Esophagus muscularis mucosa (tissue), 4 donors: ENCODE measurements at regions not wholly inside any gene's neighbourhood (a gene's known extent, or its start where the extent isn't known, plus 50 kb on each side); places are given as distances from the start of the nearest gene placed in this dataset.
"Not testable (repeated sequence)": the region's sequence is repeated elsewhere in the genome, so short reads cannot be mapped to it uniquely, and the experiment has no call there.

Source experiments
- DNase-seq: peaks from one replicate; pipeline ENCODE4 v3.0.0-alpha.2; 2017; ENCODE audit errors: extremely low spot score
- H3K27ac ChIP-seq, 4 donors: fragments of 200-600 bp; sonication (generic); replicated peaks in 1 of 4; 1 replicate in 3 of 4; 2 replicates in 1 of 4; pipeline ENCODE4 v1.5.1; 2016 to 2019; ENCODE audit warnings: mild to moderate bottlenecking in 1 of 4
- H3K27me3 ChIP-seq, 4 donors: fragments of 200-600 bp; sonication (generic); one replicate each; pipeline versions ENCODE4 v1.5.1 to v1.6.0; 2016 to 2019
- H3K36me3 ChIP-seq, 4 donors: fragments of 200-600 bp; sonication (generic); one replicate each; pipeline ENCODE4 v1.5.1; 2016 to 2019
- H3K4me1 ChIP-seq, 4 donors: fragments of 200-600 bp; sonication (generic); one replicate each; pipeline ENCODE4 v1.5.1; 2016 to 2019
- H3K4me3 ChIP-seq, 4 donors: fragments of 200-600 bp; sonication (generic); 1 replicate in 2 of 4; 2 replicates in 2 of 4; pipeline ENCODE4 v1.5.1; 2016 to 2019; ENCODE audit warnings: mild to moderate bottlenecking in 4 of 4, moderate library complexity in 1 of 4
- H3K9me3 ChIP-seq, 4 donors: fragments of 200-600 bp; sonication (generic); 1 replicate in 3 of 4; 2 replicates in 1 of 4; pipeline ENCODE4 v1.5.1; 2016 to 2019
- EP300 ChIP-seq: sonication (generic); formaldehyde crosslinking; IDR thresholded peaks from one replicate; pipeline ENCODE4 v1.6.1; 2017; ENCODE audit warnings: antibody characterized with exemption
- POLR2A ChIP-seq: fragments of 450-650 bp; IDR thresholded peaks from one replicate; pipeline ENCODE4 v1.6.1; 2017; ENCODE audit warnings: antibody characterized with exemption, moderate library complexity, mild to moderate bottlenecking, low read depth
- POLR2AphosphoS5 ChIP-seq, 2 donors: sonication (generic); formaldehyde crosslinking; IDR thresholded peaks; one replicate each; pipeline ENCODE4 v1.6.1; 2017; ENCODE audit warnings: antibody characterized with exemption in 2 of 2
- WGBS: methylation state at CpG from one replicate; pipeline ENCODE4 v1.1.5; 2018; 5-methylcytosine and 5-hydroxymethylcytosine counted together
- intact Hi-C: fragments of 100-400 bp; cut with DNase I; formaldehyde crosslinking; loops from one replicate; pipeline ENCODE4 v1.15.1; 2023
- TF ChIP-seq, protein P1 (sequence below), 3 experiments: fragments of 200-600 bp in 2 of 3; fragments of 450-650 bp in 1 of 3; sonication (generic) in 2 of 3; IDR thresholded peaks; one replicate each; pipeline ENCODE4 v1.5.1; 2017 to 2019; ENCODE audit warnings: antibody characterized with exemption in 3 of 3, mild to moderate bottlenecking in 2 of 3, moderate library complexity in 1 of 3

DNA sequence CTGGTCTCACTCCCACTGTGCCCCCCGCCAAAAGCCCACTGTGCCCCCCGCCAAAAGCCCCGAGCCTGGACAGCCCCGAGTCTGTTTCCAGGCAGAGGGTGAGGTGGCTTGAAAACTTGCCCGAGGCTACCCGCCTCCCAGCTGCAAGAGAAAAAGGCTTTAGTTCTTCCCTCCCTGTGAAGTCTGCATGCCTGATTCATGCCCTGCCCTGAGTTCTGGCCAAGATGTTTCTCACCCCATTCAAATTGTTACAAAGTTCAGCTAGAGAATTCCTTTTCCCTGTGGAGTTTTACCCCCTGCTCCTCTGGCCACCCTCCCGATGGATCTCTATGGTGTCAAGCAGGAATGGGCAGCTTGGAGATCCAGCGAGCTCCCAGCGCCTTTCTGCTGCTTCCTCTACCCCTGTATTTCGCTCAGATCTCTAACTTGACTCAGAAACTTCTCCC lies 298.8 kb upstream of the MAP3K7 start:
- H3K9me3 ChIP-seq: peaks cover 0 to 8% (median 5%) of the 10 kb centered on the region in 4 donors

DNA sequence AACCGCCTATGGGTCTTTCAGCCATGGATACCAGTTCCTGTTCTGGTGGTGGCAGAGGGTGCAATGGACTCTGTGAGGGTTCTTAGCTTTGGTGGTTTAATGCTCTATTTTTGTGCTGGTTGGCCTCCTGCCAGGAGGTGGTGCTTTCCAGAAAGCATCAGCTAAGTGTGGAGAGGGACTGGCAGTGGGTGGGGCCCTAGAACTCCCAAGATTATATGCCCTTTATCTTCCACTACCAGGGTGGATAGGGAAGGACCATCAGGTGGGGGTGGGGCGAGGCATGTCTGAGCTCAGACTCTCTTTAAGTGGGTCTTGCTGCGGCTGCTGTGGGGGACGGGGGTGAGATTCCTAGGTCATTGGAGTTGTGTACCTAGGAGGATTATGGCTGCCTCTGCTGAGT lies 298.3 kb upstream of the MAP3K7 start:
- WGBS: 86% methylated on average over 1 of the region's 4 CpGs
- H3K27me3 ChIP-seq, H3K4me1 ChIP-seq, H3K9me3 ChIP-seq, intact Hi-C loops, DNase-seq, H3K27ac ChIP-seq, H3K4me3 ChIP-seq, H3K36me3 ChIP-seq: not testable (repeated sequence)

More for the DNA sequence above, 298.8 kb upstream of the MAP3K7 start:
- no peaks in the 10 kb centered on the region for H3K27me3 ChIP-seq
- no peak overlapping the region for H3K4me3 ChIP-seq
- intact Hi-C loops: no loop called here
- H3K4me1 ChIP-seq: no peaks in the 10 kb centered on the region
- DNase-seq: no peak
- WGBS: 93% methylated on average over 9 of the region's 10 CpGs
- H3K27ac ChIP-seq: no peak overlapping the region
- TF ChIP-seq EP300 (no peak), POLR2A (no peak), POLR2AphosphoS5 (IDR thresholded peaks at IDR 0.05) (no peak)
- TF ChIP-seq, protein P1, sequence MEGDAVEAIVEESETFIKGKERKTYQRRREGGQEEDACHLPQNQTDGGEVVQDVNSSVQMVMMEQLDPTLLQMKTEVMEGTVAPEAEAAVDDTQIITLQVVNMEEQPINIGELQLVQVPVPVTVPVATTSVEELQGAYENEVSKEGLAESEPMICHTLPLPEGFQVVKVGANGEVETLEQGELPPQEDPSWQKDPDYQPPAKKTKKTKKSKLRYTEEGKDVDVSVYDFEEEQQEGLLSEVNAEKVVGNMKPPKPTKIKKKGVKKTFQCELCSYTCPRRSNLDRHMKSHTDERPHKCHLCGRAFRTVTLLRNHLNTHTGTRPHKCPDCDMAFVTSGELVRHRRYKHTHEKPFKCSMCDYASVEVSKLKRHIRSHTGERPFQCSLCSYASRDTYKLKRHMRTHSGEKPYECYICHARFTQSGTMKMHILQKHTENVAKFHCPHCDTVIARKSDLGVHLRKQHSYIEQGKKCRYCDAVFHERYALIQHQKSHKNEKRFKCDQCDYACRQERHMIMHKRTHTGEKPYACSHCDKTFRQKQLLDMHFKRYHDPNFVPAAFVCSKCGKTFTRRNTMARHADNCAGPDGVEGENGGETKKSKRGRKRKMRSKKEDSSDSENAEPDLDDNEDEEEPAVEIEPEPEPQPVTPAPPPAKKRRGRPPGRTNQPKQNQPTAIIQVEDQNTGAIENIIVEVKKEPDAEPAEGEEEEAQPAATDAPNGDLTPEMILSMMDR (IDR thresholded peaks at IDR 0.05): no peak
- H3K36me3 ChIP-seq: no peaks in the 10 kb centered on the region

DNA sequence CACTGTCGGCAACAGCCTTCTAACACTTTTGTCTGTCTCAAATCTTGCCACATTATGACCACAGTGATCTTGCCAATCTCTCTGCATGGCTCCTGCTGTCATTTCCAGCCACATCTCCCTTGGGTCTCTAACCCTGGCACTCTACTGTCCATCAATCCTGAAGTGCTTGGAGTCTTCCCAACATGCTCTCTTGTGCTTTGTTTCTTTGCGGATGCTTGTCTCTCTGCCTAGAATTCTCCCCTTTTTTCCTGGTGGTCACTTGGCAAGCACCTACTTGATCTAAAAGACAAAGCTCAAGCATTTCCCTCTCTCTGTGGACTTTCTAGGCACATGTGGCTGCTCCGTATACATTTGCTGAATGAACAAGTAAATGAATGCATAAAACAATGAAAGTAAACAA lies 290.7 kb upstream of the MAP3K7 start:
- intact Hi-C loops: no loop called here
- TF ChIP-seq POLR2A (no peak), POLR2AphosphoS5 (IDR thresholded peaks at IDR 0.05) (no peak), EP300 (no peak)
- TF ChIP-seq, protein P1 (IDR thresholded peaks at IDR 0.05): no peak
- no peak overlapping the region for H3K4me3 ChIP-seq
- H3K9me3 ChIP-seq: peaks cover 0 to 4% (median under 1%) of the 10 kb centered on the region in 4 donors
- H3K4me1 ChIP-seq: no peaks in the 10 kb centered on the region
- no peak for DNase-seq
- H3K27ac ChIP-seq: no peak overlapping the region
- 66% methylated on average over 3 of the region's 3 CpGs for WGBS
- H3K36me3 ChIP-seq: no peaks in the 10 kb centered on the region
- no peaks in the 10 kb centered on the region for H3K27me3 ChIP-seq

DNA sequence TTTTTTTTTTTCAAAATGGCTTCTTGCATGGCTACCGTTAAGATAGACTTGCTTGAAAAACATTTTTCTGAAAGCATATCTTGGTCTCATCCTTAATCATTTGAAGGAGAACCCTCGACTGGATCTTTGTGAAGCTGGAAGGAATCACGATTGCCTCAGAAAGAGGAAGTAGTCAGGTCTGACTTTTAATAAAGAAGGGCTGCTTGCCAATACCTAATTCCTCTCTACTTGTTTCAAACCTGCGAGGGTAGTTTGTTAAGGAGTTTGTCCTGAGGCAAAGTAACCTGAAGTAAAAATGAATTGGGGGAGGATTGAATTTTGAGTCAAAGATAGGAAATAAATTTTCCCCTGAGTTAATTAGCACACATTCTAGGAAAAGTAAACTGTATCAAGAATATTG lies 288.1 kb upstream of the MAP3K7 start:
- Histone ChIP-seq H3K27me3 (no peaks in the 10 kb centered on the region), H3K36me3 (no peaks in the 10 kb centered on the region), H3K4me1 (no peaks in the 10 kb centered on the region), H3K9me3 (peaks cover 0 to 4% (median 0%) of the 10 kb centered on the region in 4 donors), H3K27ac (no peak overlapping the region), H3K4me3 (no peak overlapping the region)
- WGBS: 47% methylated on average over 4 of the region's 4 CpGs
- intact Hi-C loops: no loop called here
- DNase-seq: no peak
- TF ChIP-seq POLR2A (no peak), EP300 (no peak)

DNA sequence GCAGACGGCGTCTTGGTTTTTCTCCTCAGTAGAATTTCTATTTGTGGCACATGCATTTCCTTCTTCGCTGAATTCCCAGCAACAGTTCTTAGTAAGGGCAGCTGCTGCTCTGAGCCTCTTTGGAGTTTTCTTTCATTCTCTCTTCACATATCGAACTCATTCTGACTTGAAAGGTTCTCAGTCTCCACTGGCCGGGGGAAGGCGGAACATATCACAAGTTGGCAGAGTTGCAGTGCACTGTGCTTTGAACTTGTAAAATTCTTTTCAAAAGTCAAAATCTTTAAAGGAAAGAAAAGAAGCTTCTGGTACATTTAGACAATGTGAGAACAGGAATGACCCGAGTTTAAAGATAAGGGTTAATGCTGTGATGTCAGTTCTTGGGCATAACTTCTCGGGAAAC lies 286.1 kb upstream of the MAP3K7 start:
- TF ChIP-seq POLR2A (no peak), EP300 (no peak), POLR2AphosphoS5 (IDR thresholded peaks at IDR 0.05) (no peak)
- TF ChIP-seq, protein P1 (IDR thresholded peaks at IDR 0.05): no peak

DNA sequence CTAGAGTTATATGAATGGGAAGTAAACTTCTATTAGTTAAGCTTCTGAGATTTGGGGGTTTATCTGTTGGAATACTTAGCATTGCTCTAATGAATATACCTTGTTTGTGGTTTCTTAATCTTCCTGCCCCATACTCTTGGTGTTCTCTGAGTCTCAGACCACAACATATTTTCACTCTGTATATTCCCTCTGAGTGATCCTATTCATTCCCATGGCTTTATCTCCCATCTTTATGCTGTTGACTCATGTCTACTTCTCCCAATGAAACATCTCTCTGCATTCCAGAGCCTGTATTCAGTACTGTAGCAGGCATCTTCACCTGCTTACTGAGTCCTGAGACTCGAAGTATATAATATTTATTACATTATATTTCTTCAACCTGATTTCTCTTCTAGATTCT lies 283.7 kb upstream of the MAP3K7 start:
- Histone ChIP-seq H3K36me3 (no peaks in the 10 kb centered on the region), H3K27me3 (no peaks in the 10 kb centered on the region), H3K27ac (no peak overlapping the region), H3K9me3 (no peaks in the 10 kb centered on the region), H3K4me3 (no peak overlapping the region), H3K4me1 (no peaks in the 10 kb centered on the region)
- DNase-seq: no peak
- TF ChIP-seq, protein P1 (IDR thresholded peaks at IDR 0.05): no peak
- TF ChIP-seq EP300 (no peak), POLR2A (no peak), POLR2AphosphoS5 (IDR thresholded peaks at IDR 0.05) (no peak)
- intact Hi-C loops: no loop called here
- WGBS: 86% methylated on average over 1 of the region's 1 CpG

More for the DNA sequence above, 286.1 kb upstream of the MAP3K7 start:
- H3K27ac ChIP-seq: no peak overlapping the region
- no peak for DNase-seq
- H3K27me3 ChIP-seq: no peaks in the 10 kb centered on the region
- H3K36me3 ChIP-seq: no peaks in the 10 kb centered on the region
- intact Hi-C loops: no loop called here
- H3K9me3 ChIP-seq: no peaks in the 10 kb centered on the region
- no peak overlapping the region for H3K4me3 ChIP-seq
- H3K4me1 ChIP-seq: no peaks in the 10 kb centered on the region
- WGBS: 62% methylated on average over 8 of the region's 8 CpGs
